SK-N-SH treated with all-trans-retinoic acid at 6 μM for 48 hours (cell line): ENCODE measurements at regions not wholly inside any gene's neighbourhood (a gene's known extent, or its start where the extent isn't known, plus 50 kb on each side); places are given as distances from the start of the nearest gene placed in this dataset.

Experiments used
- ARNTL ChIP-seq: fragments of 450-650 bp; formaldehyde crosslinking; IDR thresholded peaks from 2 replicates; pipeline ENCODE4 v1.5.0; 2020; ENCODE audit warnings: low read depth, mild to moderate bottlenecking, moderate library complexity, borderline replicate concordance
- PPARA ChIP-seq: fragments of 250-450 bp; sonication (Bioruptor Pico); IDR thresholded peaks from 2 replicates; pipeline ENCODE4 v1.5.0; 2020; ENCODE audit warnings: mild to moderate bottlenecking, borderline replicate concordance
- TF ChIP-seq, protein P1 (sequence below): fragments of 250-450 bp; sonication (Bioruptor Pico); IDR thresholded peaks from 2 replicates; pipeline ENCODE4 v1.5.1; 2021; ENCODE audit warnings: mild to moderate bottlenecking, moderate library complexity

DNA sequence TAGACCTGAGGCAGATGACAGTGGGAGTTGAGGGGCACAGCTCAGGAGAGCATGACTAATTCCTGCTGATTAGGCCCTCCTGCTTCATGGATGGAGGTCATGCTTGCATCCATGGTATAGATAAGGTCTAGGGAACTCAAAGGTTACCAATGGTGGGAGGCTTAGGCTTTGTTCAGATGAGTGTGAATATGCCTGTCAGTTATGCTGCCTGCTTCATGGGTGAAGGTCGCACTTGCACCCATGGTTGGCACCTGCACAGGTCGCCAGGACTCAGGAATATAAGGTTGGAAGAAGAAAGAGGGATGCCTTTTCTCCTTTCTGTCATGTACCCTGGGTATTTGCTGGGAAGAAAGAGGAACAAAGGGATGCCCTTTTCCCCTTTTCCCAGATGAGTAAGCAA is 53.4 kb upstream of the GJB6 start (continued):
- TF ChIP-seq, protein P1, sequence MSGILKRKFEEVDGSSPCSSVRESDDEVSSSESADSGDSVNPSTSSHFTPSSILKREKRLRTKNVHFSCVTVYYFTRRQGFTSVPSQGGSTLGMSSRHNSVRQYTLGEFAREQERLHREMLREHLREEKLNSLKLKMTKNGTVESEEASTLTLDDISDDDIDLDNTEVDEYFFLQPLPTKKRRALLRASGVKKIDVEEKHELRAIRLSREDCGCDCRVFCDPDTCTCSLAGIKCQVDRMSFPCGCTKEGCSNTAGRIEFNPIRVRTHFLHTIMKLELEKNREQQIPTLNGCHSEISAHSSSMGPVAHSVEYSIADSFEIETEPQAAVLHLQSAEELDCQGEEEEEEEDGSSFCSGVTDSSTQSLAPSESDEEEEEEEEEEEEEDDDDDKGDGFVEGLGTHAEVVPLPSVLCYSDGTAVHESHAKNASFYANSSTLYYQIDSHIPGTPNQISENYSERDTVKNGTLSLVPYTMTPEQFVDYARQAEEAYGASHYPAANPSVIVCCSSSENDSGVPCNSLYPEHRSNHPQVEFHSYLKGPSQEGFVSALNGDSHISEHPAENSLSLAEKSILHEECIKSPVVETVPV (CRISPR knock-in tag) = no peak
- TF ChIP-seq PPARA (CRISPR knock-in tag) (no peak), ARNTL (CRISPR knock-in tag) (no peak)
